ENCODE measurements at regions not wholly inside any gene's neighbourhood (a gene's known extent, or its start where the extent isn't known, plus 50 kb on each side); places are given as distances from the start of the nearest gene placed in this dataset.

- TF ChIP-seq ZFP36 (IDR thresholded peaks at IDR 0.05; ENCODE audit: borderline replicate concordance, partially characterized antibody), result no peak
- TF ChIP-seq JUN (IDR thresholded peaks at IDR 0.05), result no peak
- TF ChIP-seq CEBPB (IDR thresholded peaks at IDR 0.05), result no peak
- TF ChIP-seq EP300 (IDR thresholded peaks at IDR 0.05), result no peak
- TF ChIP-seq RARB (CRISPR knock-in tag; IDR thresholded peaks at IDR 0.05), result no peak
- TF ChIP-seq RCOR1 (IDR thresholded peaks at IDR 0.05; ENCODE audit: low read depth, low read length), result no peak
Measured at GRCh38 chr10:131500181-131500580, 188.7 kb upstream of the TCERG1L start (continued).

- 22% methylated on average over 5 of the region's 5 CpGs for WGBS (ENCODE audit: missing lambda C conversion rate)
- Histone ChIP-seq H3K9me3 (peaks cover 3% of the 10 kb centered on the region; the same call in 1 of the 3 replicates), H3K4me3 (no peak overlapping the region), H3K4me1 (no peaks in the 10 kb centered on the region), H3K4me2 (no peak overlapping the region), H3K27ac (no peak overlapping the region)
- POLR2A ChIA-PET, result no interaction called here
- no peak for ATAC-seq
- no peak for FAIRE-seq
- CTCF ChIA-PET, result interaction anchor here (1.2 kb wide), 1 partner anchor 12 kb away, joined by 3 read pairs; no protein-coding TSS in a partner anchor
- no peak for DNase-seq (ENCODE audit: low read depth in 1 of 2, low spot score in 1 of 2)
- TF ChIP-seq RFX5 (IDR thresholded peaks at IDR 0.05) (no peak), MAX (IDR thresholded peaks at IDR 0.05) (no peak), ESRRA (IDR thresholded peaks at IDR 0.05; ENCODE audit: borderline replicate concordance, low read length) (no peak), MYC (IDR thresholded peaks at IDR 0.05; ENCODE audit: borderline replicate concordance, low read length) (no peak), USF2 (IDR thresholded peaks at IDR 0.05) (no peak), NR3C1 (IDR thresholded peaks at IDR 0.05) (no peak), BHLHE40 (IDR thresholded peaks at IDR 0.05; ENCODE audit: low read depth, low read length) (no peak), POLR2A (IDR thresholded peaks at IDR 0.05; ENCODE audit: low read length) (no peak), FOXS1 (CRISPR knock-in tag; IDR thresholded peaks at IDR 0.05) (no peak), HDAC2 (IDR thresholded peaks at IDR 0.05) (no peak), CHD4 (IDR thresholded peaks at IDR 0.05; ENCODE audit: borderline replicate concordance) (no peak), GATA3 (IDR thresholded peaks at IDR 0.05; ENCODE audit: borderline replicate concordance) (no peak), CEBPB (IDR thresholded peaks at IDR 0.05) (no peak), MAZ (IDR thresholded peaks at IDR 0.05; ENCODE audit: borderline replicate concordance, low read depth, low read length) (no peak), PHF8 (IDR thresholded peaks at IDR 0.05; ENCODE audit: borderline replicate concordance, low read depth) (no peak), POLR2AphosphoS2 (conservative IDR thresholded peaks at IDR 0.05; ENCODE audit: low read length) (no peak), E2F6 (IDR thresholded peaks at IDR 0.05; ENCODE audit: borderline replicate concordance, low read depth) (no peak)
Measured at GRCh38 chr10:131500892-131501291, 189.4 kb upstream of the TCERG1L start.

- Histone ChIP-seq H3K4me1 (no peaks in the 10 kb centered on the region), H3K4me2 (no peak overlapping the region), H3K4me3 (no peak overlapping the region), H3K9me3 (peaks cover 3% of the 10 kb centered on the region; the same call in 1 of the 3 replicates), H3K27ac (no peak overlapping the region)
- TF ChIP-seq NPAS2 (CRISPR knock-in tag; IDR thresholded peaks at IDR 0.05; ENCODE audit: borderline replicate concordance) (no peak), CBX2 (IDR thresholded peaks at IDR 0.05; ENCODE audit: borderline replicate concordance, low read depth) (no peak), GATA3 (IDR thresholded peaks at IDR 0.05; ENCODE audit: borderline replicate concordance) (no peak), MAFK (IDR thresholded peaks at IDR 0.05; ENCODE audit: partially characterized antibody) (no peak), FOSB (CRISPR knock-in tag; IDR thresholded peaks at IDR 0.05) (no peak), TFCP2L1 (CRISPR knock-in tag; IDR thresholded peaks at IDR 0.05) (no peak), FOSL2 (IDR thresholded peaks at IDR 0.05) (no peak), FOSL2 (CRISPR knock-in tag; IDR thresholded peaks at IDR 0.05) (no peak), RAD21 (conservative IDR thresholded peaks at IDR 0.05 in 1 of 2, IDR thresholded peaks at IDR 0.05 in 1 of 2) (no peak)
- ATAC-seq, result no peak
- ChIA-PET CTCF (no interaction called here), POLR2A (no interaction called here)
- FAIRE-seq, result no peak
- 35% methylated on average over 2 of the region's 2 CpGs for WGBS (ENCODE audit: missing lambda C conversion rate)
- no peak for DNase-seq (ENCODE audit: low read depth in 1 of 2, low spot score in 1 of 2)
Measured at GRCh38 chr10:131503992-131504391, 192.5 kb upstream of the TCERG1L start.
